CD4-positive, alpha-beta T cell treated with Interleukin-17A for 1 hour (primary cell): ENCODE measurements at regions not wholly inside any gene's neighbourhood (a gene's known extent, or its start where the extent isn't known, plus 50 kb on each side); places are given as distances from the start of the nearest gene placed in this dataset.

ENCODE experiments used
- DNase-seq: peaks from one replicate; pipeline ENCODE4 v3.0.0-alpha.2; 2020

- no peak for DNase-seq
These were observed 74.3 kb downstream of the KCNF1 start for GRCh38 chr2:10985901-10986535.

- DNase-seq, result no peak
These were observed 75.7 kb downstream of the KCNF1 start for GRCh38 chr2:10987439-10987838.

- no peak for DNase-seq
These were observed 76.1 kb downstream of the KCNF1 start for GRCh38 chr2:10987861-10988260.

GRCh38 chr2:10989151-10989550 is 77.4 kb downstream of the KCNF1 start:
- DNase-seq, result no peak

- no peak for DNase-seq
These were observed 78.0 kb downstream of the KCNF1 start for GRCh38 chr2:10989782-10990181.

GRCh38 chr2:10990561-10991111 is 78.9 kb downstream of the KCNF1 start:
- DNase-seq, result no peak

- no peak for DNase-seq
These were observed 80.5 kb downstream of the KCNF1 start for GRCh38 chr2:10992023-10992791.

GRCh38 chr2:10993001-10993481 is 81.3 kb downstream of the KCNF1 start:
- DNase-seq, result no peak

- no peak for DNase-seq
These were observed 83.7 kb downstream of the KCNF1 start for GRCh38 chr2:10995366-10995970.

GRCh38 chr2:11004199-11004598 is 92.5 kb downstream of the KCNF1 start:
- DNase-seq, result no peak

GRCh38 chr2:11005032-11005431 is 93.3 kb downstream of the KCNF1 start:
- no peak for DNase-seq

- DNase-seq, result no peak
These were observed 94.5 kb downstream of the KCNF1 start for GRCh38 chr2:11006191-11006590.

GRCh38 chr2:11007331-11008264 is 95.9 kb downstream of the KCNF1 start:
- DNase-seq, result no peak

- DNase-seq, result no peak
These were observed 97.0 kb downstream of the KCNF1 start for GRCh38 chr2:11008773-11009172.

- DNase-seq, result no peak
These were observed 97.4 kb downstream of the KCNF1 start for GRCh38 chr2:11009176-11009575.

GRCh38 chr2:11009891-11010290 is 98.2 kb downstream of the KCNF1 start:
- DNase-seq, result no peak

GRCh38 chr2:11011359-11011758 is 99.6 kb downstream of the KCNF1 start:
- no peak for DNase-seq

GRCh38 chr2:11012131-11012693 is 100.5 kb downstream of the KCNF1 start:
- DNase-seq, result no peak

- DNase-seq, result no peak
These were observed 101.5 kb downstream of the KCNF1 start for GRCh38 chr2:11013196-11013595.

- DNase-seq, result no peak
These were observed 102.3 kb downstream of the KCNF1 start for GRCh38 chr2:11014026-11014425.

GRCh38 chr2:11016735-11017388 is 105.1 kb downstream of the KCNF1 start:
- no peak for DNase-seq

- no peak for DNase-seq
These were observed 106.2 kb downstream of the KCNF1 start for GRCh38 chr2:11017921-11018320.
